K562 (cell line): ENCODE measurements at regions not wholly inside any gene's neighbourhood (a gene's known extent, or its start where the extent isn't known, plus 50 kb on each side); places are given as distances from the start of the nearest gene placed in this dataset.

Source experiments
- ATAC-seq: fragments of 200-7000 bp; cut with Tn5 transposase; 3 replicates; pipeline ENCODE4 v1.9.1; 2020; ENCODE audit warnings: moderate library complexity
- BruUV-seq: library from RNA; stranded (reverse); fragments of 400-500 nt; replicated peaks from 2 replicates; lab custom pipeline; 2021; lab: Mats Ljungman, UMichigan
- CTCF ChIA-PET: fragments of 300-600 bp; formaldehyde crosslinking; extraction: SDS; loops from one replicate; lab custom pipeline; 2021; ENCODE audit warnings: low intra/inter-chr PET ratio; lab: Yijun Ruan, JAX
- POLR2A ChIA-PET: fragments of 300-600, 350-650 bp; sonication (Branson Sonifier 250); formaldehyde crosslinking; extraction: SDS; loops from one replicate; lab custom pipeline; 2021; ENCODE audit warnings: antibody characterized with exemption, inconsistent platforms; lab: Yijun Ruan, JAX
- DNase-seq, 4 experiments: peaks; one replicate each; pipeline versions ENCODE4 v3.0.0 to v3.0.0-alpha.2; 2011 to 2018; ENCODE audit warnings: low spot score in 3 of 4, mixed read lengths in 3 of 4; ENCODE audit errors: extremely low read depth in 1 of 4
- FAIRE-seq: peaks from 2 replicates; lab custom pipeline; 2011; peaks lifted over from hg19 to GRCh38; lab: Jason Lieb, UNC
- H2AFZ ChIP-seq: 2 replicates; pipeline ENCODE4 v1.6.0; 2011; ENCODE audit warnings: low read depth, low read length, control low read depth, inconsistent platforms
- H3K27ac ChIP-seq: fragments of 200-600 bp; 3 replicates; pipeline ENCODE4 v1.8.0; 2011; ENCODE audit warnings: low read depth, mild to moderate bottlenecking, control low read depth, inconsistent platforms, low read length, moderate library complexity, mixed read lengths; ENCODE audit errors: extremely low read depth
- H3K27me3 ChIP-seq, 2 experiments: fragments of 300-600 bp in 1 of 2; 2 replicates in 1 of 2; 3 replicates in 1 of 2; pipeline versions ENCODE4 v1.6.0 to v1.8.0; 2011; ENCODE audit warnings: inconsistent platforms in 2 of 2, low read length in 2 of 2, mild to moderate bottlenecking in 1 of 2, mixed read lengths in 1 of 2, moderate library complexity in 1 of 2; ENCODE audit not compliant: control insufficient read depth in 2 of 2, insufficient read depth in 2 of 2
- H3K36me3 ChIP-seq: fragments of 300-600 bp; 3 replicates; pipeline ENCODE4 v1.8.0; 2011; ENCODE audit warnings: mild to moderate bottlenecking, low read length, inconsistent platforms; ENCODE audit not compliant: control insufficient read depth, insufficient read depth
- H3K4me1 ChIP-seq, 2 experiments: fragments of 200-600 bp in 1 of 2; replicated peaks in 1 of 2; 2 replicates in 1 of 2; 3 replicates in 1 of 2; pipeline versions ENCODE4 v1.5.1 to v1.8.0; 2011; ENCODE audit warnings: inconsistent platforms in 2 of 2, low read length in 2 of 2, mild to moderate bottlenecking in 1 of 2, mixed read lengths in 1 of 2, moderate library complexity in 1 of 2; ENCODE audit not compliant: control insufficient read depth in 2 of 2, insufficient read depth in 2 of 2
- H3K4me2 ChIP-seq: 2 replicates; pipeline ENCODE4 v1.6.1; 2011; ENCODE audit warnings: low read length, control low read depth, inconsistent platforms, mixed read lengths; ENCODE audit not compliant: insufficient read depth
- H3K4me3 ChIP-seq: fragments of 200-600 bp; sonication (generic), shearing (Covaris generic); 2 replicates; pipeline ENCODE4 v1.5.1; 2016; ENCODE audit warnings: control low read depth, inconsistent platforms
- H3K79me2 ChIP-seq: fragments of 200-600 bp; 3 replicates; pipeline ENCODE4 v1.8.0; 2011; ENCODE audit warnings: low read length, inconsistent platforms; ENCODE audit not compliant: control insufficient read depth, insufficient read depth
- H3K9ac ChIP-seq, 2 experiments: 2 replicates each; pipeline versions ENCODE4 v1.6.0 to v1.6.1; 2011; ENCODE audit warnings: low read depth in 2 of 2, low read length in 2 of 2, control low read depth in 1 of 2, inconsistent platforms in 1 of 2, mild to moderate bottlenecking in 1 of 2, mixed read lengths in 1 of 2; ENCODE audit not compliant: insufficient read depth in 1 of 2
- H3K9me1 ChIP-seq: one replicate; pipeline ENCODE4 v1.6.0; 2011; ENCODE audit warnings: inconsistent platforms, mild to moderate bottlenecking, low read length, moderate library complexity; ENCODE audit not compliant: control insufficient read depth, insufficient read depth
- H3K9me3 ChIP-seq: replicated peaks from 2 replicates; pipeline ENCODE4 v1.5.1; 2011; ENCODE audit warnings: low read depth, low read length, inconsistent platforms; ENCODE audit not compliant: control insufficient read depth, insufficient read depth
- H4K20me1 ChIP-seq: replicated peaks from 2 replicates; pipeline ENCODE4 v1.6.1; 2011; ENCODE audit warnings: low read length, inconsistent platforms, mixed read lengths; ENCODE audit not compliant: control insufficient read depth, insufficient read depth
- ATF7 ChIP-seq: fragments of 450-650 bp; IDR thresholded peaks from 2 replicates; pipeline ENCODE4 v1.7.1; 2014; ENCODE audit warnings: mild to moderate bottlenecking, moderate library complexity
- DIDO1 ChIP-seq: fragments of 450-650 bp; IDR thresholded peaks from 2 replicates; pipeline ENCODE4 v1.6.1; 2016; ENCODE audit warnings: low read depth, missing biosample characterization, missing genetic modification characterization
- ERF ChIP-seq: fragments of 450-650 bp; formaldehyde crosslinking; IDR thresholded peaks from 2 replicates; pipeline ENCODE4 v1.4.0; 2020; ENCODE audit warnings: mild to moderate bottlenecking, mixed read lengths
- HOXB6 ChIP-seq: fragments of 250-450 bp; sonication (Bioruptor Pico); IDR thresholded peaks from 2 replicates; pipeline ENCODE4 v1.5.1; 2022; ENCODE audit warnings: mild to moderate bottlenecking, borderline replicate concordance
- KAT8 ChIP-seq: fragments of 450-650 bp; IDR thresholded peaks from 2 replicates; pipeline ENCODE4 v1.6.1; 2016; ENCODE audit warnings: low read depth, mild to moderate bottlenecking
- MCM2 ChIP-seq: fragments of 450-650 bp; IDR thresholded peaks from 2 replicates; pipeline ENCODE4 v1.6.1; 2017; ENCODE audit warnings: low read depth, mild to moderate bottlenecking
- MTA3 ChIP-seq: fragments of 450-650 bp; formaldehyde crosslinking; IDR thresholded peaks from 2 replicates; pipeline ENCODE4 v1.6.1; 2017; ENCODE audit warnings: mild to moderate bottlenecking, borderline replicate concordance
- NR3C1 ChIP-seq: sonication (generic); formaldehyde crosslinking; IDR thresholded peaks from 2 replicates; pipeline ENCODE4 v1.8.1; 2022; ENCODE audit warnings: missing genetic modification reagents
- POLR2AphosphoS5 ChIP-seq: IDR thresholded peaks from 2 replicates; pipeline ENCODE4 v1.6.1; 2011; ENCODE audit warnings: mild to moderate bottlenecking, low read depth, low read length, moderate library complexity; ENCODE audit not compliant: control insufficient read depth, insufficient read depth
- SREBF1 ChIP-seq: fragments of 150-350 bp; IDR thresholded peaks from 2 replicates; pipeline ENCODE4 v1.6.1; 2014; ENCODE audit warnings: antibody characterized with exemption, low read depth, low read length, borderline replicate concordance
- TEAD1 ChIP-seq, 2 experiments: fragments of 450-650 bp in 1 of 2; sonication (generic) in 1 of 2; formaldehyde crosslinking; IDR thresholded peaks; 2 replicates each; pipeline versions ENCODE4 v1.4.0 to v1.8.0; 2020 to 2022; ENCODE audit warnings: mild to moderate bottlenecking in 2 of 2, missing genetic modification reagents in 1 of 2
- ZNF212 ChIP-seq: fragments of 450-650 bp; formaldehyde crosslinking; IDR thresholded peaks from 2 replicates; pipeline ENCODE4 v1.4.0; 2020; ENCODE audit warnings: mild to moderate bottlenecking
- ZNF263 ChIP-seq: sonication (generic); formaldehyde crosslinking; IDR thresholded peaks from 2 replicates; pipeline ENCODE4 v1.8.0; 2022; ENCODE audit warnings: mild to moderate bottlenecking, missing genetic modification reagents, borderline replicate concordance
- ZNF277 ChIP-seq: fragments of 250-450 bp; sonication (Bioruptor Pico); IDR thresholded peaks from 2 replicates; pipeline ENCODE4 v1.8.0; 2022; ENCODE audit warnings: inconsistent platforms, mild to moderate bottlenecking, moderate library complexity, borderline replicate concordance
- ZNF324 ChIP-seq: fragments of 250-450 bp; sonication (Bioruptor Pico); IDR thresholded peaks from 2 replicates; pipeline ENCODE4 v1.4.0; 2020; ENCODE audit warnings: mild to moderate bottlenecking
- ZNF589 ChIP-seq: fragments of 200-800 bp; sonication (Bioruptor generic); IDR thresholded peaks from 2 replicates; pipeline ENCODE4 v1.6.1; 2016; ENCODE audit warnings: low read depth, missing genetic modification characterization, missing compliant biosample characterization
- ZNF830 ChIP-seq: fragments of 250-450 bp; sonication (Bioruptor Pico); IDR thresholded peaks from 2 replicates; pipeline ENCODE4 v1.5.0; 2021; ENCODE audit warnings: mild to moderate bottlenecking
- ZZZ3 ChIP-seq: fragments of 450-650 bp; IDR thresholded peaks from 2 replicates; pipeline ENCODE4 v1.6.1; 2016; ENCODE audit warnings: antibody characterized with exemption, mild to moderate bottlenecking, moderate library complexity
- WGBS: fragments of 100-300 bp; shearing (Covaris generic); methylation state at CpG from one replicate; pipeline ENCODE4 v1.1.6; 2016; ENCODE audit warnings: low coverage, mixed read lengths; ENCODE audit not compliant: insufficient coverage; ENCODE audit errors: missing lambda C conversion rate; 5-methylcytosine and 5-hydroxymethylcytosine counted together
- in situ Hi-C: fragments of 300-500 bp; cut with MboI; formaldehyde crosslinking; loops from 4 replicates; pipeline ENCODE4 v1.15.0; 2018; ENCODE audit warnings: inconsistent platforms, mixed read lengths
- intact Hi-C: fragments of 100-400 bp; cut with micrococcal nuclease; formaldehyde crosslinking; loops from 2 replicates; pipeline ENCODE4 v1.14.2; 2022

- no peaks in the 10 kb centered on the region for H3K4me1 ChIP-seq
- FAIRE-seq, result no peak
- TF ChIP-seq SREBF1 (no peak), ATF7 (no peak), ZNF830 (CRISPR knock-in tag) (no peak), ZZZ3 (no peak), HOXB6 (CRISPR knock-in tag) (no peak), TEAD1 (CRISPR knock-in tag; IDR thresholded peaks at IDR 0.05) (no peak), KAT8 (no peak), ZNF212 (CRISPR knock-in tag) (no peak), ZNF277 (CRISPR knock-in tag) (no peak), DIDO1 (tag) (no peak), NR3C1 (CRISPR knock-in tag) (no peak), POLR2AphosphoS5 (no peak), MTA3 (no peak), MCM2 (no peak), ERF (CRISPR knock-in tag) (no peak), ZNF263 (CRISPR knock-in tag) (no peak), ZNF589 (CRISPR knock-in tag) (no peak), ZNF324 (CRISPR knock-in tag) (no peak)
- no peaks in the 10 kb centered on the region for H4K20me1 ChIP-seq
- H3K9ac ChIP-seq, result no peak overlapping the region
- H3K9me1 ChIP-seq, result no peaks in the 10 kb centered on the region
- no peaks in the 10 kb centered on the region for H3K79me2 ChIP-seq
- no peak overlapping the region for H2AFZ ChIP-seq
- H3K4me2 ChIP-seq, result no peak overlapping the region
- H3K9me3 ChIP-seq, result no peaks in the 10 kb centered on the region
- BruUV-seq, result no TSS peak
- ChIA-PET POLR2A (no interaction called here), CTCF (no interaction called here)
- WGBS, result 0% methylated on average over 3 of the region's 3 CpGs
- no peaks in the 10 kb centered on the region for H3K27me3 ChIP-seq
- no peak for DNase-seq
- intact Hi-C loops, result no loop called here
- H3K27ac ChIP-seq, result no peak overlapping the region
- in situ Hi-C loops, result no loop called here
- no peaks in the 10 kb centered on the region for H3K36me3 ChIP-seq
- H3K4me3 ChIP-seq, result no peak overlapping the region
- ATAC-seq, result no peak
These were observed 1003.7 kb upstream of the GYPC start for GRCh38 chr2:125652280-125652679.
